ENCODE measurements at regions not wholly inside any gene's neighbourhood (a gene's known extent, or its start where the extent isn't known, plus 50 kb on each side); places are given as distances from the start of the nearest gene placed in this dataset. TPM values are rescaled to one million over a fixed set of nuclear protein-coding genes. Genes with fewer than 3 reads are reported as not detected.
"Not testable (repeated sequence)": the region's sequence is repeated elsewhere in the genome, so short reads cannot be mapped to it uniquely, and the experiment has no call there.

GRCh38 chr10:113499806-113500205 is 53.0 kb upstream of the HABP2 start (continued):
- TF ChIP-seq ZBTB5 (IDR thresholded peaks at IDR 0.05): no peak
- TF ChIP-seq NR2C1 (IDR thresholded peaks at IDR 0.05): no peak
- no peak for TF ChIP-seq NR2C1 (tag; IDR thresholded peaks at IDR 0.05)
- no peak for TF ChIP-seq ZNF584 (CRISPR knock-in tag; IDR thresholded peaks at IDR 0.05; ENCODE audit: low read depth)
- TF ChIP-seq ZMIZ1 (IDR thresholded peaks at IDR 0.05; ENCODE audit: low read depth in 2 of 2, low read length in 2 of 2): no peak

GRCh38 chr10:113501031-113501430 is 51.8 kb upstream of the HABP2 start:
- POLR2A ChIA-PET; H3K4me1 ChIP-seq (replicated peaks in 1 of 2; ENCODE audit: control insufficient read depth in 2 of 2, insufficient read depth in 2 of 2, low read length in 2 of 2); H3K36me3 ChIP-seq (ENCODE audit: control insufficient read depth, insufficient read depth, low read length); H3K79me2 ChIP-seq (ENCODE audit: control insufficient read depth, insufficient read depth, low read length); H3K4me3 ChIP-seq; H3K9ac ChIP-seq (ENCODE audit: insufficient read depth in 1 of 2, low read depth in 2 of 2, low read length in 2 of 2); H2AFZ ChIP-seq (ENCODE audit: low read depth, low read length); intact Hi-C loops (cut with micrococcal nuclease); H3K9me3 ChIP-seq (replicated peaks; ENCODE audit: control insufficient read depth, insufficient read depth, low read depth, low read length); H3K27me3 ChIP-seq (ENCODE audit: control insufficient read depth in 2 of 2, insufficient read depth in 2 of 2, low read length in 2 of 2); H3K9me1 ChIP-seq (ENCODE audit: control insufficient read depth, insufficient read depth, low read length); H3K4me2 ChIP-seq (ENCODE audit: insufficient read depth, low read length); CTCF ChIA-PET (ENCODE audit: low intra/inter-chr PET ratio); FAIRE-seq; H3K27ac ChIP-seq (ENCODE audit: extremely low read depth, low read depth, low read length); ATAC-seq; BruUV-seq (replicated peaks); DNase-seq (ENCODE audit: extremely low read depth in 1 of 4, low spot score in 3 of 4); H4K20me1 ChIP-seq (replicated peaks; ENCODE audit: control insufficient read depth, insufficient read depth, low read length); in situ Hi-C loops (cut with MboI): not testable (repeated sequence)
- 0% methylated on average over 6 of the region's 6 CpGs for WGBS (ENCODE audit: insufficient coverage, low coverage, missing lambda C conversion rate)

Small RNA genes in the stretch of these regions (small RNA-seq; reads per million reads assigned to genes)
- not detected for gene RNU7-165P

Data from K562 (cell line).